Loucy (cell line): ENCODE measurements at regions not wholly inside any gene's neighbourhood (a gene's known extent, or its start where the extent isn't known, plus 50 kb on each side); places are given as distances from the start of the nearest gene placed in this dataset.

Source experiments
- H2AFZ ChIP-seq: fragments of 200-600 bp; sonication (generic); 2 replicates; pipeline ENCODE4 v1.6.0; 2016; ENCODE audit warnings: antibody characterized with exemption, mild to moderate bottlenecking, low read length, moderate library complexity
- H3F3A ChIP-seq: fragments of 200-600 bp; 2 replicates; pipeline ENCODE4 v1.6.0; 2016; ENCODE audit warnings: antibody characterized with exemption, low read depth, mild to moderate bottlenecking
- H3K27me3 ChIP-seq: fragments of 200-600 bp; sonication (generic); 2 replicates; pipeline ENCODE4 v1.6.1; 2014; ENCODE audit warnings: low read length, mild to moderate bottlenecking; ENCODE audit not compliant: insufficient read depth, poor library complexity, severe bottlenecking
- H3K36me3 ChIP-seq: fragments of 200-600 bp; sonication (generic); 2 replicates; pipeline ENCODE4 v1.6.1; 2016; ENCODE audit warnings: low read length; ENCODE audit not compliant: insufficient read depth
- H3K4me1 ChIP-seq: fragments of 200-600 bp; sonication (generic); 2 replicates; pipeline ENCODE4 v1.5.1; 2014; ENCODE audit warnings: low read length, mild to moderate bottlenecking; ENCODE audit not compliant: insufficient read depth, poor library complexity, severe bottlenecking
- H3K4me2 ChIP-seq: fragments of 200-600 bp; sonication (generic); 2 replicates; pipeline ENCODE4 v1.6.0; 2014; ENCODE audit warnings: antibody characterized with exemption, low read length, low read depth, mild to moderate bottlenecking; ENCODE audit not compliant: poor library complexity, severe bottlenecking
- H3K4me3 ChIP-seq: fragments of 200-600 bp; sonication (generic); 2 replicates; pipeline ENCODE4 v1.5.1; 2014; ENCODE audit warnings: low read length, mild to moderate bottlenecking, mixed read lengths; ENCODE audit not compliant: poor library complexity, severe bottlenecking
- H3K79me2 ChIP-seq: fragments of 200-600 bp; sonication (generic); 2 replicates; pipeline ENCODE4 v1.6.1; 2014; ENCODE audit warnings: low read length; ENCODE audit not compliant: insufficient read depth
- H3K9ac ChIP-seq: fragments of 200-600 bp; sonication (generic); 2 replicates; pipeline ENCODE4 v1.6.0; 2014; ENCODE audit warnings: mild to moderate bottlenecking, low read depth, low read length, moderate library complexity; ENCODE audit not compliant: poor library complexity, severe bottlenecking
- H3K9me2 ChIP-seq: fragments of 200-600 bp; sonication (generic); replicated peaks from 2 replicates; pipeline ENCODE4 v1.6.1; 2016; ENCODE audit warnings: low read depth, low read length, mixed read lengths
- H3K9me3 ChIP-seq: fragments of 200-600 bp; sonication (generic); 2 replicates; pipeline ENCODE4 v1.6.1; 2014; ENCODE audit warnings: mild to moderate bottlenecking, antibody characterized with exemption, low read length, low read depth; ENCODE audit not compliant: insufficient read depth
- H4K20me1 ChIP-seq: fragments of 200-600 bp; sonication (generic); 2 replicates; pipeline ENCODE4 v1.6.0; 2014; ENCODE audit warnings: antibody characterized with exemption, low read length, mild to moderate bottlenecking; ENCODE audit not compliant: insufficient read depth, poor library complexity, severe bottlenecking
- EZH2phosphoT487 ChIP-seq: fragments of 200-600 bp; IDR thresholded peaks from 2 replicates; pipeline ENCODE4 v1.6.1; 2018; ENCODE audit warnings: antibody characterized with exemption, mild to moderate bottlenecking, moderate library complexity, borderline replicate concordance
- TF ChIP-seq, protein P1 (sequence below): fragments of 200-600 bp; sonication (generic); conservative IDR thresholded peaks from 2 replicates; pipeline ENCODE4 v1.5.1; 2014; ENCODE audit warnings: mild to moderate bottlenecking, antibody characterized with exemption, low read length

DNA sequence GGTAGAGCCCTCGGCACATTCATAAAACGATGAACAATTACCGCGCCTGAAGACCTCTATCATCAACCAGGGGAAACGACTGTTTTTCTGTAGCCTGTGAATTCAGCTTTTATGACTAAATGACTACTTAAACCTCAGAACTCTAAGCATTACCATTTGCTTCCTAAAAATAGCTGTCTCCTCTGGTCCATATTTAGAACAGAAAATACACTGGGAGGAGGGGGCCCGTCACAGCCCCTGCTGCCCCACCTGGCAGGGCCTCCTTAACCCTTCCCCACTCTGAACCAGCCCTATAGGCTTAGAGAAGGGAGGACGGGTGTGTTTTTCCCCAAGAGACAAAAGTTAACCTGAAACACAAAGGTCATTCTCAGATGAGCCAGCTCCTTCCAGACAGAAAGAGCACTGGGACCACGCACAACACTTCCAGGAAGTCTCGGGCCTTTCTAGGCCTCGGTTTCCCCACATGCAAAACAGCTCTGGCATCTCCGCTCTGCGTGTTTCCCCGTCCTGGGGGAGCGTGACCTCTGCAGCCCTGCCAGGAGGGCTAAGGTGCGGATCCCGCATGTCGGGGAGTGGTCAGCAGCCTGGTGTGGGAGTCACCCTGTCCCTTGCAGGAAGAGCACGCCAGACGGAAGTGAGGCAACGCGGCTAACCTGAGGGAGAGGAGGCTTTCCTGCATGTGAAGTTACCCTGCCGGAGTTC is 193.9 kb downstream of the DLL1 start:
- H3K9ac ChIP-seq = no peak overlapping the region
- H3K4me3 ChIP-seq = no peak overlapping the region
- H3K4me2 ChIP-seq = no peak overlapping the region
- peaks cover 7% of the 10 kb centered on the region for H3K4me1 ChIP-seq
- no peaks in the 10 kb centered on the region for H3K36me3 ChIP-seq
- TF ChIP-seq, protein P1, sequence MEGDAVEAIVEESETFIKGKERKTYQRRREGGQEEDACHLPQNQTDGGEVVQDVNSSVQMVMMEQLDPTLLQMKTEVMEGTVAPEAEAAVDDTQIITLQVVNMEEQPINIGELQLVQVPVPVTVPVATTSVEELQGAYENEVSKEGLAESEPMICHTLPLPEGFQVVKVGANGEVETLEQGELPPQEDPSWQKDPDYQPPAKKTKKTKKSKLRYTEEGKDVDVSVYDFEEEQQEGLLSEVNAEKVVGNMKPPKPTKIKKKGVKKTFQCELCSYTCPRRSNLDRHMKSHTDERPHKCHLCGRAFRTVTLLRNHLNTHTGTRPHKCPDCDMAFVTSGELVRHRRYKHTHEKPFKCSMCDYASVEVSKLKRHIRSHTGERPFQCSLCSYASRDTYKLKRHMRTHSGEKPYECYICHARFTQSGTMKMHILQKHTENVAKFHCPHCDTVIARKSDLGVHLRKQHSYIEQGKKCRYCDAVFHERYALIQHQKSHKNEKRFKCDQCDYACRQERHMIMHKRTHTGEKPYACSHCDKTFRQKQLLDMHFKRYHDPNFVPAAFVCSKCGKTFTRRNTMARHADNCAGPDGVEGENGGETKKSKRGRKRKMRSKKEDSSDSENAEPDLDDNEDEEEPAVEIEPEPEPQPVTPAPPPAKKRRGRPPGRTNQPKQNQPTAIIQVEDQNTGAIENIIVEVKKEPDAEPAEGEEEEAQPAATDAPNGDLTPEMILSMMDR = no peak
- no peak for TF ChIP-seq EZH2phosphoT487
- H2AFZ ChIP-seq = no peak overlapping the region
- no peaks in the 10 kb centered on the region for H3K79me2 ChIP-seq
- H3K9me2 ChIP-seq = no peaks in the 10 kb centered on the region
- H3K27me3 ChIP-seq = no peaks in the 10 kb centered on the region
- no peaks in the 10 kb centered on the region for H3F3A ChIP-seq
- no peaks in the 10 kb centered on the region for H4K20me1 ChIP-seq
- peaks cover 8% of the 10 kb centered on the region; the same call in 1 of the 2 replicates for H3K9me3 ChIP-seq

- no peaks in the 10 kb centered on the region for H3K36me3 ChIP-seq
- H3K4me2 ChIP-seq = no peak overlapping the region
- H3K9ac ChIP-seq = no peak overlapping the region
- no peak overlapping the region for H2AFZ ChIP-seq
- no peaks in the 10 kb centered on the region for H3K27me3 ChIP-seq
- H3K9me3 ChIP-seq = peaks cover 8% of the 10 kb centered on the region; the same call in 1 of the 2 replicates
- H3K9me2 ChIP-seq = no peaks in the 10 kb centered on the region
- no peaks in the 10 kb centered on the region for H3K79me2 ChIP-seq
- TF ChIP-seq EZH2phosphoT487 = no peak
- TF ChIP-seq, protein P1 = no peak
- H4K20me1 ChIP-seq = no peaks in the 10 kb centered on the region
- H3K4me1 ChIP-seq = peaks cover 12% of the 10 kb centered on the region
- no peak overlapping the region for H3K4me3 ChIP-seq
- no peaks in the 10 kb centered on the region for H3F3A ChIP-seq
These were observed 194.6 kb downstream of the DLL1 start for GRCh38 chr6:170096191-170096802.

DNA sequence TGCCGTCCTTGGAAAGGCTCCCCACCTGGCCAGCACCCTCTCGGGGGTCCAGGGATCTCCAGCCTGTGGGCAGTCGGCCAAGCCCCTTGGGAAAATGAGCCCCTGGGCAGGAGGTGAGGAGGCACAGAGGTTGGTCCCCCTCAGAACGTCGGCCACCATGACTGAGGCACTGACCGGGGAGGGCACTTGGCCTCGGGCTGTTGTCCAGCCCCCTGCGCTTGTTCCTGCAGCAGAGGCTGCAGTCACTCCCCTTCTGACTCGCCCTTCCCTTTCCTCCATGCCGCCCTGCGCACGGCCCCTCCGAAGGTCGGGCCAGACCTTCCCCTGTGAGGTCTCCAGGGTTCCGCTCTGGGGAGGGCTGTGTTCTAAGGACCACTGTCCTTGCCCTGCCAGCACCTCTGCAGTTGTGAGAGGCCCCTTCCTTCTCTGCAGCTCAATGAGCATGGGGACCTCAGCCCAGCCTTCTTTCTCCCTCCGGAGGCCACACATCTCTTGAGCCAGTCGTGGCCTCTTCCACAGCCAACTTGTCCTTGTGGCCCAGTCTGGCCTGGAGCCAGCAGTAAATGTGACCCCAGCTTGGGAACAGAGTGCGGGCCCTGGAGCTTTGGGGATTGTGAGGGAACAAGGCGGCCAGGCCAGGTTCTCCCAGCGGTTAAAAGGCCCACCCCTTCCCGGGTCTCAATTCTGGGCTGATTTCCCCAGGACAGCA is 195.5 kb downstream of the DLL1 start:
- H3K4me1 ChIP-seq = peaks cover 21% of the 10 kb centered on the region
- no peaks in the 10 kb centered on the region for H3F3A ChIP-seq
- H4K20me1 ChIP-seq = no peaks in the 10 kb centered on the region
- no peak overlapping the region for H3K4me3 ChIP-seq
- no peaks in the 10 kb centered on the region for H3K79me2 ChIP-seq
- H3K36me3 ChIP-seq = no peaks in the 10 kb centered on the region
- no peak overlapping the region for H3K4me2 ChIP-seq
- no peaks in the 10 kb centered on the region for H3K27me3 ChIP-seq
- H3K9me3 ChIP-seq = no peaks in the 10 kb centered on the region
- TF ChIP-seq, protein P1 = no peak
- TF ChIP-seq EZH2phosphoT487 = no peak
- H3K9ac ChIP-seq = no peak overlapping the region
- no peak overlapping the region for H2AFZ ChIP-seq
- no peaks in the 10 kb centered on the region for H3K9me2 ChIP-seq
